ENCODE measurements at regions not wholly inside any gene's neighbourhood (a gene's known extent, or its start where the extent isn't known, plus 50 kb on each side); places are given as distances from the start of the nearest gene placed in this dataset.

GRCh38 chr7:106768324-106768751 lies 96.7 kb upstream of the PIK3CG start:
- no peak for TF ChIP-seq CTCF (conservative IDR thresholded peaks at IDR 0.05)
- no peak for TF ChIP-seq EZH2 (IDR thresholded peaks at IDR 0.05; ENCODE audit: low read depth)
